ENCODE measurements at regions not wholly inside any gene's neighbourhood (a gene's known extent, or its start where the extent isn't known, plus 50 kb on each side); places are given as distances from the start of the nearest gene placed in this dataset.

- no peak for DNase-seq (ENCODE audit: low read depth, low spot score)
These were observed 127.6 kb upstream of the MID1 start for GRCh38 chrX:10747975-10748374.

- no peak for DNase-seq (ENCODE audit: low read depth, low spot score)
These were observed 128.7 kb upstream of the MID1 start for GRCh38 chrX:10749113-10749512.

- no peak for DNase-seq (ENCODE audit: low read depth, low spot score)
These were observed 130.2 kb upstream of the MID1 start for GRCh38 chrX:10750581-10750980.

GRCh38 chrX:10753116-10753515, 132.7 kb upstream of the MID1 start:
- no peak for DNase-seq (ENCODE audit: low read depth, low spot score)

- no peak for DNase-seq (ENCODE audit: low read depth, low spot score)
These were observed 134.1 kb upstream of the MID1 start for GRCh38 chrX:10754445-10754844.

- peak; percentile 57 for DNase-seq (ENCODE audit: low read depth, low spot score)
These were observed 135.3 kb upstream of the MID1 start for GRCh38 chrX:10755439-10756334.

- no peak for DNase-seq (ENCODE audit: low read depth, low spot score)
These were observed 136.1 kb upstream of the MID1 start for GRCh38 chrX:10756441-10756840.

GRCh38 chrX:10759141-10759799, 138.9 kb upstream of the MID1 start:
- DNase-seq (ENCODE audit: low read depth, low spot score), result no peak

- DNase-seq (ENCODE audit: low read depth, low spot score), result no peak
These were observed 141.1 kb upstream of the MID1 start for GRCh38 chrX:10761447-10761846.

- DNase-seq (ENCODE audit: low read depth, low spot score), result no peak
These were observed 148.8 kb upstream of the MID1 start for GRCh38 chrX:10769195-10769594.

GRCh38 chrX:10769696-10770619, 149.6 kb upstream of the MID1 start:
- no peak for DNase-seq (ENCODE audit: low read depth, low spot score)

GRCh38 chrX:10773318-10773717, 152.9 kb upstream of the MID1 start:
- DNase-seq (ENCODE audit: low read depth, low spot score), result no peak

- DNase-seq (ENCODE audit: low read depth, low spot score), result no peak
These were observed 161.6 kb upstream of the MID1 start for GRCh38 chrX:10781847-10782530.

GRCh38 chrX:10783451-10783995, 163.1 kb upstream of the MID1 start:
- DNase-seq (ENCODE audit: low read depth, low spot score), result no peak

GRCh38 chrX:10787264-10787663, 166.9 kb upstream of the MID1 start:
- DNase-seq (ENCODE audit: low read depth, low spot score), result no peak

GRCh38 chrX:10794203-10794630, 173.8 kb upstream of the MID1 start:
- DNase-seq (ENCODE audit: low read depth, low spot score), result no peak

- DNase-seq (ENCODE audit: low read depth, low spot score), result no peak
These were observed 175.3 kb upstream of the MID1 start for GRCh38 chrX:10795721-10796120.

- DNase-seq (ENCODE audit: low read depth, low spot score), result no peak
These were observed 177.1 kb upstream of the MID1 start for GRCh38 chrX:10797466-10797865.

- DNase-seq (ENCODE audit: low read depth, low spot score), result no peak
These were observed 177.7 kb upstream of the MID1 start for GRCh38 chrX:10798041-10798440.

- no peak for DNase-seq (ENCODE audit: low read depth, low spot score)
These were observed 180.4 kb upstream of the MID1 start for GRCh38 chrX:10800796-10801195.

GRCh38 chrX:10811111-10811510, 190.7 kb upstream of the MID1 start:
- no peak for DNase-seq (ENCODE audit: low read depth, low spot score)
